ENCODE measurements at regions not wholly inside any gene's neighbourhood (a gene's known extent, or its start where the extent isn't known, plus 50 kb on each side); places are given as distances from the start of the nearest gene placed in this dataset.

- TF ChIP-seq SUZ12 (IDR thresholded peaks at IDR 0.05; ENCODE audit: extremely low read depth, insufficient read depth, insufficient read length) (no peak), YY1 (IDR thresholded peaks at IDR 0.05; ENCODE audit: insufficient read depth, insufficient read length) (no peak)
Measured at GRCh38 chr3:194800002-194800401, 114.3 kb downstream of the FAM43A start.

Data from NT2/D1 (cell line).